ENCODE measurements at regions not wholly inside any gene's neighbourhood (a gene's known extent, or its start where the extent isn't known, plus 50 kb on each side); places are given as distances from the start of the nearest gene placed in this dataset.

GRCh38 chr1:199283794-199284193, 645.0 kb downstream of the PTPRC start:
- Histone ChIP-seq H3K4me3 (no peak overlapping the region), H3K27me3 (no peaks in the 10 kb centered on the region), H3K9me3 (no peaks in the 10 kb centered on the region), H3K4me1 (no peaks in the 10 kb centered on the region), H3K27ac (replicated peaks in 1 of 4) (no peak overlapping the region), H3K36me3 (no peaks in the 10 kb centered on the region)
- TF ChIP-seq POLR2AphosphoS5 (IDR thresholded peaks at IDR 0.05) (no peak), POLR2A (IDR thresholded peaks at IDR 0.05; ENCODE audit: low read depth) (no peak), CTCF (IDR thresholded peaks at IDR 0.05) (no peak)
- DNase-seq (ENCODE audit: extremely low spot score) = no peak
- 13% methylated on average over 2 of the region's 2 CpGs for WGBS
- intact Hi-C loops (cut with DNase I) = no loop called here

GRCh38 chr1:199287206-199287605, 648.4 kb downstream of the PTPRC start:
- Histone ChIP-seq H3K4me1 (no peaks in the 10 kb centered on the region), H3K27me3 (no peaks in the 10 kb centered on the region), H3K4me3 (no peak overlapping the region), H3K9me3 (no peaks in the 10 kb centered on the region), H3K27ac (replicated peaks in 1 of 4) (no peak overlapping the region), H3K36me3 (no peaks in the 10 kb centered on the region)
- intact Hi-C loops (cut with DNase I) = no loop called here
- DNase-seq (ENCODE audit: extremely low spot score) = no peak
- WGBS = 77% methylated on average over 1 of the region's 1 CpG
- TF ChIP-seq POLR2AphosphoS5 (IDR thresholded peaks at IDR 0.05) = no peak
- no peak for TF ChIP-seq EP300 (IDR thresholded peaks at IDR 0.05)
- no peak for TF ChIP-seq CTCF (IDR thresholded peaks at IDR 0.05)
- no peak for TF ChIP-seq POLR2A (IDR thresholded peaks at IDR 0.05; ENCODE audit: low read depth)

GRCh38 chr1:199287647-199288046, 648.8 kb downstream of the PTPRC start:
- intact Hi-C loops (cut with DNase I) = no loop called here
- DNase-seq (ENCODE audit: extremely low spot score) = no peak
- Histone ChIP-seq H3K27ac (replicated peaks in 1 of 4) (no peak overlapping the region), H3K4me3 (no peak overlapping the region), H3K27me3 (no peaks in the 10 kb centered on the region), H3K36me3 (no peaks in the 10 kb centered on the region), H3K9me3 (no peaks in the 10 kb centered on the region), H3K4me1 (no peaks in the 10 kb centered on the region)
- WGBS = 57% methylated on average over 1 of the region's 1 CpG
- TF ChIP-seq CTCF (IDR thresholded peaks at IDR 0.05) (no peak), POLR2A (IDR thresholded peaks at IDR 0.05; ENCODE audit: low read depth) (no peak), POLR2AphosphoS5 (IDR thresholded peaks at IDR 0.05) (no peak), EP300 (IDR thresholded peaks at IDR 0.05) (no peak)

GRCh38 chr1:199290186-199290585, 651.3 kb downstream of the PTPRC start:
- intact Hi-C loops (cut with DNase I) = no loop called here

More at GRCh38 chr1:199290186-199290585, 651.3 kb downstream of the PTPRC start:
- Histone ChIP-seq H3K4me1 (no peaks in the 10 kb centered on the region), H3K27ac (replicated peaks in 1 of 4) (no peak overlapping the region), H3K27me3 (no peaks in the 10 kb centered on the region), H3K9me3 (no peaks in the 10 kb centered on the region), H3K36me3 (no peaks in the 10 kb centered on the region), H3K4me3 (no peak overlapping the region)
- TF ChIP-seq POLR2A (IDR thresholded peaks at IDR 0.05; ENCODE audit: low read depth) = no peak
- no peak for TF ChIP-seq CTCF (IDR thresholded peaks at IDR 0.05)
- TF ChIP-seq EP300 (IDR thresholded peaks at IDR 0.05) = no peak
- TF ChIP-seq POLR2AphosphoS5 (IDR thresholded peaks at IDR 0.05) = no peak
- DNase-seq (ENCODE audit: extremely low spot score) = no peak
